K562 (cell line): ENCODE measurements at regions not wholly inside any gene's neighbourhood (a gene's known extent, or its start where the extent isn't known, plus 50 kb on each side); places are given as distances from the start of the nearest gene placed in this dataset.

Source experiments
- BHLHE40 ChIP-seq: IDR thresholded peaks from 2 replicates; pipeline ENCODE4 v1.6.1; 2011; ENCODE audit warnings: low read length, improper control_type of control experiment
- ETV1 ChIP-seq: fragments of 450-650 bp; conservative IDR thresholded peaks from 2 replicates; pipeline ENCODE4 v1.6.1; 2016; ENCODE audit warnings: missing genetic modification characterization, control low read depth, low read depth, missing compliant biosample characterization
- TF ChIP-seq, protein P1 (sequence below): fragments of 250-450 bp; sonication (Bioruptor Pico); IDR thresholded peaks from 2 replicates; pipeline ENCODE4 v1.8.0; 2022; ENCODE audit warnings: inconsistent platforms, mild to moderate bottlenecking, moderate library complexity, borderline replicate concordance

DNA sequence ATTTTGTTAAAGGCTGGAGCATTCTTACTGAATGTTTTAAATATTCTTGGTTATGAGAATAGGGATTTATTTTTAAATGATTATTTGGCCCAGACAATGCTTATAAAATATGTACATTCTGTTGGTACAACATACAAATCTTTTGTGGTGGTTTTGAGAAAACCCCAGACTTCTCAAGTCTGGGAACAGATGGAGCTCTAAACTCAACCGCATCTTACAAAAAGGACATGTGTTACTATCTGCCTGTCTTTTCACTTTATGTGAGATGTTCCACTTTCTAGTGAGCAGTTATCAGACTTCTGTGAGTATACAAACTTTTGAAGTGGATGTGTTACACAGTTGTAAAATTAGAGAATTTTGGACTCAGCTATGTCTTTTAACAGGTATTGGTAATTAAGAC, 135.5 kb upstream of the RBMS3 start:
- no peak for TF ChIP-seq BHLHE40
- no peak for TF ChIP-seq ETV1 (tag)
- TF ChIP-seq, protein P1, sequence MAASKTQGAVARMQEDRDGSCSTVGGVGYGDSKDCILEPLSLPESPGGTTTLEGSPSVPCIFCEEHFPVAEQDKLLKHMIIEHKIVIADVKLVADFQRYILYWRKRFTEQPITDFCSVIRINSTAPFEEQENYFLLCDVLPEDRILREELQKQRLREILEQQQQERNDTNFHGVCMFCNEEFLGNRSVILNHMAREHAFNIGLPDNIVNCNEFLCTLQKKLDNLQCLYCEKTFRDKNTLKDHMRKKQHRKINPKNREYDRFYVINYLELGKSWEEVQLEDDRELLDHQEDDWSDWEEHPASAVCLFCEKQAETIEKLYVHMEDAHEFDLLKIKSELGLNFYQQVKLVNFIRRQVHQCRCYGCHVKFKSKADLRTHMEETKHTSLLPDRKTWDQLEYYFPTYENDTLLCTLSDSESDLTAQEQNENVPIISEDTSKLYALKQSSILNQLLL (CRISPR knock-in tag) = no peak
